HG03439 (cell line): ENCODE measurements at regions not wholly inside any gene's neighbourhood (a gene's known extent, or its start where the extent isn't known, plus 50 kb on each side); places are given as distances from the start of the nearest gene placed in this dataset.

ENCODE experiments used
- ATAC-seq: cut with Tn5 transposase; IDR thresholded peaks from one replicate; pipeline ENCODE4 v1.9.1; 2021; ENCODE audit warnings: mild to moderate bottlenecking, moderate library complexity; ENCODE audit not compliant: unreplicated experiment

- ATAC-seq: no peak
These were observed 281.8 kb downstream of the RNF144B start for GRCh38 chr6:18668994-18669393.

DNA sequence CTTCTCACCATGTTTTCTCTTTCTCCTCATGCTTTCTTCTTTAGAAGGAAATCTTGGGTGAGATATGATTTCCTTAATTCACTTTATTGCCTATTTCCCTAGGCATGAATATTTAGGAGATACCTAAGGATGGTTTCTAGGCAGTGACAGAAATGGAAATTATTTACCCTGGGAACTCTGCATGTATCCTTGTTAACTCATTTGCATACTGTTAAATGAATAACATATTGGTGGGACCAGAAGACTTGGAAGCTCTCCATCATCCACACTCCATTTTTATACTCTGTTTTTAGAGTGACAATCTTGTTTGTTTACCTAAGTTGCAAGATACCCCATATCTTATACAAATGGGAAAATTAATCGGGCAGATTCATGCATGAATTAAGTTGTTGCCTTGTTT lies 285.7 kb downstream of the RNF144B start:
- no peak for ATAC-seq

- ATAC-seq: no peak
These were observed 287.2 kb downstream of the RNF144B start for GRCh38 chr6:18674346-18674745.

DNA sequence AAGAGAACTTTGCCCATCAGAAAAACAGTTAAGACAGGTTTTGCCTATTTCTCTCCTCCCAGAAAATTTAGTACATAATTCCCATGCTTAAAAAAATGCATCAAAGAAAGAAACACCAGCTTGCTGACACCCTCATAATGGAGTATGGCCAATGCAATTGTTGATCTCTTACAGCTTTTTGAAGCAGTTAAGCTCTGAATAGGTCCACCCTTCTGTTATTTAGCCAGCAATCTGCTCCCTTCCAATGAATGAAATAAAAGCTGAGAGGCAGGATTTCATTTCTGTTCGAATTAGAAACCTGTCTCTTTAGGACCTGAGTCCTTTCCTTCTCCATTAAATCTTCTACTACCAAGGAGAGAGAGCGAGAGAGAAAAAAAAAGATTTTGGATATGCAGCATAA lies 288.7 kb downstream of the RNF144B start:
- no peak for ATAC-seq

GRCh38 chr6:18676548-18676947 lies 289.4 kb downstream of the RNF144B start:
- no peak for ATAC-seq

DNA sequence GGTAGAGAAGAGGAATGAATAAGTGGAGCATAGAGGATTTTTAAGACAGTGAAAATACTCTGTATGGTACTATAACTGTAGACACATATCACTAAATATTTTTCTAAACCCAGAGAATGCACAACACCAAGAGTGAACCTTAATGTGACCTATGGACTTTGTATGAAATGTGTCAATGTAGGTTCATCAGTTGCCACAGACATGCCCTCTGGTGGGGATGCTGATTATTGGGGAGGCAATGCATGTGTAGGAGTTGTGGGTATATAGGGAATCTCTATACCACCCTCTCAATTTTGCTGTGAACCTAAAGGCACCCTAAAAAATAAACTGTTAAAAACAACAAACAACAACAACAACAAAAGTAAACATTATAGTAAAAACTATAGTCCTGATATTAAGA lies 293.7 kb downstream of the RNF144B start:
- ATAC-seq: no peak

DNA sequence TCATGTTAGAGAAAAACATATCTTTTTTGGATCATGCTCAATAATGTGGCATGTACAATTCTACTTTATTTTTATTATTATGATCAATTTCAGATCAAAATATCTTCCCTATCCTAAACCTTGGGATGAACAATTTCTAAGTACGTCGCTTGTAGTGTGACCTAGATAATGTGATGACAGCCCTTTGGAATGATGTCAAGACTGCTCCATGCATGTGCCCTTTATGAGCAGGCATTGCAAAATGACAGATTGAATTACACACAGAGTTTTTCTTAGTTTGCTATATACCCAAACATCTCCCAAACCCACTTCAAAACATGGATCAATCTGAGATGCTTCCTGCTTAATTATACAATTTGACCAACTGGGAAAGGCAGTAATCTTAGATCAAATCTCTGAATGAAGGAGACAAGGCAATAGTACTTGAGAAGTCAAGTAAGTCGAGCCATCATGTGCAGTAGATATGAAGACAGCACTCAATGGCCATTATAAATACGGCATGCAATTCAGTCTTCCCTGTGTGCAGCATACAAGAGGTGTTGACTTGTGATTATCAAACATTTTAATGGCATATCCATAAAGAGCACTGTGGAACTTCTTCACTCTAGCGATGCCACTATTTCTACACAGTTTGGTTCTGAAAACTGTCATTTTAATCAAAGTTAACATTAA lies 294.8 kb downstream of the RNF144B start:
- no peak for ATAC-seq

- no peak for ATAC-seq
These were observed 297.2 kb downstream of the RNF144B start for GRCh38 chr6:18684343-18684742.

GRCh38 chr6:18692929-18693685 lies 306.0 kb downstream of the RNF144B start:
- ATAC-seq: no peak

- ATAC-seq: no peak
These were observed 306.7 kb downstream of the RNF144B start for GRCh38 chr6:18693881-18694280.

- ATAC-seq: no peak
These were observed 316.4 kb downstream of the RNF144B start for GRCh38 chr6:18703546-18703945.

DNA sequence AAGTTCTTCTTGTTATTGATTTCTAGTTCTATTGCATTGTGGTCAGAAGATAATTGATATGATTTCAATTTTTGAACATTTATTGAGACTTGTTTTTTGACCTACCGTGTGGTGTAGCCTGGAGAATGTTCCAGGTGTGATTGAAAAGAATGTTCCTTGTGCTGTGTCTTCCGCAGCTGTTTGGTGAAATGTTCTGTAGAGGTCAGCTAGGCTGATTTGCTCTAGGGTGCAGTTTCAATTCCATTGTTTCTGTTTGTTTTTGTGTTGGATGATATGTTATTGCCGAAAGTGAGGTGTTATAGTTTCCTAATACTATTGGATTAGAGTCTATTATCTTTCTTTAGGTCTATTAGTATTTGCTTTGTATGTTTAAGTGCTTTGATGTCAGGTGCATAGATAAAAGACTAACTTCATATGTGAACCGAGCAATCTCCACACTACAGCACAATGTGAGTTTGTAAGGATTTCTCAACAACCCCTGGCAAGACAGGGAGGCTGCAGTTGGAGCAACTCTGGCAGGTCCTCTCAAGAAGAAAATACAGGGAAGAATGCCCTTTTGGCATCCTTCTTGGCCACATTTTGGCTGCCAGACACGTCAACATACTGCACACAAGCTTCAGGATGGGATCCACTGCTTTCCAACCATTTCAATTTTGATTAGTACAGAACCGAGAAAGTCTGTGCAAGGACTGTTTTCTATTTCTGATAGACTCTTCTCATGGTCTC lies 320.7 kb downstream of the RNF144B start:
- no peak for ATAC-seq

GRCh38 chr6:18712595-18712994 lies 325.4 kb downstream of the RNF144B start:
- ATAC-seq: no peak

DNA sequence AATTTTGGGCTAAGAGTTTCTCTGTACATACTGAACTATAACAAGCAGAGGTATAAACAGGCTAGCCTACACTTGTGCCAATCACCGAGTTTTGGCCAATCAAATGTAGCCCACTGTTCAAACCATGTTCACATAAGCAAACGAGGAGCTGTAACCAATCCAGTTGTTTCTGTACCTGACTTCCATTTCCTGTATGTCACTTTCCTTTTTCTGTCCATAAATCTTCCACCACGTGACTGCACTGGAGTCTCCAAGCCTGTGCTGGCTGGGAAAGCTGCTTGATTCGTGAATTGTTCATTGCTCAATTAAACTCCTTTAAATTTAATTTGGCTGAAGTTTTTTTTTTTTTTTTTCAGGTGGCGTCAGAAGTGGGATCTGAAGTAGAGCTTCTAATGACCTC lies 332.9 kb downstream of the RNF144B start:
- no peak for ATAC-seq

DNA sequence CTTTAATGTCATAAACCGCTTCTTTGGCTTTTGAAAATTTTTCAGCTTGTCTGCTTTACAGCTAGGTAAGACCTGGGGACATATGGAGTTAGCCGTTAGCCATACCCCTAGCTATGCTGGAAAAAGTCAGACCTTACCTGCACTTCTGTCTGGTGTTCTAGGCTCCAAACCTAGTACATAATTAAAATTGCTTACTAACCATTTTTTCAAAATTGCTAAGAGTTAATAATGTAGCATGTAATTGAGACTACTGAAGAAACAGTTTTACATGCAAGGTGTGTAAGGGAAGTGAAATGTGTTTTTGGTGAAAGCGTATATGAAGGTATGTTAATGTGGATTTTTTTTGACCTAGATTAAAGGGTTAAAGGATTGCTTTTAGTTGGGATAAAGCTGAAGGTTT lies 336.9 kb downstream of the RNF144B start:
- ATAC-seq: no peak

DNA sequence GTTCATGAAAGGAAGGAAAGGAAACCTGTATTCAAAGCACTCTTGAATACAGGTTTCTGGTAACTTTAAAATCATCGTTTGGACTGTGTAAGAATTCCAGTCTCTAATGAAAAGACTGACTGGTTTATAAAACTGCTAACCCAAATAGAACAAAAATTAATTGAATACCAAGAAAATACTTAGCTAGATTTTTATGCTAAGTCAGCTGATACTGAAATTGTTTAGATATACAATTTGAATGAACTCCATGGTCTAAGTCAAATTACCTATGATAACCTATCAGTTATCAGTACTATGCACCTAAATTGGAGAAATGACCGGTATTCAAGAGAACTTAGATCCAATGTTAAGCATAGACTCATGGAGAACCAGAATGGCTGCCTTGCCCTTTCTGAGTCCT lies 338.3 kb downstream of the RNF144B start:
- ATAC-seq: no peak

- ATAC-seq: no peak
These were observed 346.9 kb downstream of the RNF144B start for GRCh38 chr6:18733921-18734550.

DNA sequence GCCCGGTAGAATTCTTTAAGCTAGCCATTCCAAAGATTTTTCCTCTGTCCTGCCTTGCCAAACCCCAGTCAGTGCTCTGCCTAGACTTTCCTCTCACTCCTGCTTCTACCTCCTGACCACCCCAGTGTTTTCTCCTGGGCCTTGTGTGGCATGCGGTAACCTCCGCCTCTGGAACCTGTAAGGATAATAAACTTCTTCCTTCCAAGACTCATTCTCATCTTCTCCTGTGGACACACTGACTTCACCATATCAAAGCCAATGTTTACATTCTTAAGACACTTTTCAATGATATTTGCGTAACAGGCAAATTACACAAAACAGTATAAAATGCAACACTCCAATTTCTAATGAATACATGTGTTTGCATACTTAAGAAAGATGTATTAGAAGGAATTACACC lies 354.6 kb downstream of the RNF144B start:
- ATAC-seq: no peak

DNA sequence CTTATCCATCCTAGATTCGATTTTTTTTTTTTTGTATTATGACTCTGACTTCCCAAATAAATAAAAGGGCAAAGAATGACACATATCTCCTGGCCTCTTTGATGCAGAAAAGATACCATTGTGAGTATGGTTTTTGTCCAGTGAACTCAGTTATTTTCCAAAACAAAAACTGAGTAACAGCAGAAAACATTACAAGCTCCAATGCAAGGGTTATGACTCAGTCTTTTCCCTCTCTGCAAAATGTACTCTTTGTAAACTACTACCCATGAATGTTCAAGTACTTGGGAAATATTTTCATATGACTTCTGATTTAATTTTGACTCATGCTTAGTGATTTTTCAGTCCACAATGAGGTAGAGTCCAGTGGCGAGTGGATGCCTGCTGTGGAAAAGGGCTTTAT lies 355.3 kb downstream of the RNF144B start:
- no peak for ATAC-seq

DNA sequence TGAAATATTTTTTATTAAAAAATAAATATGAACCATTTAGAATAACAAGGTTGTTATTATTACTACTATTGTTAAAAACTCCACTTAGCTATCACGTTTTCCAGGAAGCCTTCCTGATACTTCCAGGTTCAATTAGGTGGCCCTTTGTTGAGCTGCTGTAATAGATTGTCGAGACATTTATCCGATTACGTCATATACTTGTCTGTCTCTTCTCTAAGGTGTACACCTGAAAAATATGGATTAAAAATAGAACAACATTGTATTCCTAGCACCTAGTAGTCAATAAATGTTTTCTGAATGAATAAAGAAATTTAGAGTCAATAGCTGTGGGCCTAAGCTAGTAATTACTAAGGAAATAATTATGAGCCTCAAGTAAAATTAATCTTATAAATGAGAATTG lies 359.6 kb downstream of the RNF144B start:
- no peak for ATAC-seq

- no peak for ATAC-seq
These were observed 361.2 kb downstream of the RNF144B start for GRCh38 chr6:18748314-18748713.
